GM12892 (cell line): ENCODE measurements at regions not wholly inside any gene's neighbourhood (a gene's known extent, or its start where the extent isn't known, plus 50 kb on each side); places are given as distances from the start of the nearest gene placed in this dataset.
"Not testable (repeated sequence)": the region's sequence is repeated elsewhere in the genome, so short reads cannot be mapped to it uniquely, and the experiment has no call there.

Experiments
- POLR2A ChIP-seq: IDR thresholded peaks from 2 replicates; pipeline ENCODE4 v1.6.1; 2011; ENCODE audit warnings: low read depth, low read length, control low read depth
- POLR2AphosphoS5 ChIP-seq: IDR thresholded peaks from 2 replicates; pipeline ENCODE4 v1.6.1; 2011; ENCODE audit warnings: low read depth, low read length, control low read depth
- TAF1 ChIP-seq: IDR thresholded peaks from 2 replicates; pipeline ENCODE4 v1.6.1; 2011; ENCODE audit warnings: low read depth, mild to moderate bottlenecking, control low read depth, low read length, borderline replicate concordance

- TF ChIP-seq TAF1, POLR2A, POLR2AphosphoS5: not testable (repeated sequence)
Measured at GRCh38 chr10:128205591-128205990, 79.4 kb upstream of the MKI67 start.
